ENCODE measurements at regions not wholly inside any gene's neighbourhood (a gene's known extent, or its start where the extent isn't known, plus 50 kb on each side); places are given as distances from the start of the nearest gene placed in this dataset.

DNA sequence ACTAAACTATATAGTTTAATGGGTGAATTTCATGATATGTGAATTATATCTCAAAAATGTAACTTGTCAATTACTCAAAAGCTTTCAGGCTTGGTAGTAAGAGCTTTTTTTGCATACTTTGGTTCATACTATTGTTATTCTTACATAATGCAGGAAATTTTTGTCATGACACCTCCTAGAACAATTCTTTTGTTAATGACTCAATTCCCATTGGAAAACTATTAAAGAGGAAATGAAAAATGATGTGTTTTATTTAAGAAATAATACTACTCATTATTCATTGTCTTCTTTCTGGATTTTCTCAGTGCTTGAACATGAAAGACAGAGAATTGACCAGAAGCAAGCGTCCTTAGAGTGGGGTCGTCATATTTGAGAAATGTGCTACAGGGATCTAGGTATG, 196.4 kb upstream of the KCNJ16 start:
- peaks cover 0 to 4% (median 2%) of the 10 kb centered on the region in 9 donors for H3K9me3 Mint-ChIP-seq
- peaks cover 0 to 3% (median 1%) of the 10 kb centered on the region in 5 donors for H3K27me3 Mint-ChIP-seq
- no peaks in the 10 kb centered on the region for H3K4me1 Mint-ChIP-seq
- ATAC-seq = no peak
- H3K4me3 Mint-ChIP-seq = no peak overlapping the region
- DNase-seq = no peak
- H3K36me3 Mint-ChIP-seq = no peaks in the 10 kb centered on the region
- H3K27ac Mint-ChIP-seq = no peak overlapping the region
- POLR2A ChIA-PET = no interaction called here

DNA sequence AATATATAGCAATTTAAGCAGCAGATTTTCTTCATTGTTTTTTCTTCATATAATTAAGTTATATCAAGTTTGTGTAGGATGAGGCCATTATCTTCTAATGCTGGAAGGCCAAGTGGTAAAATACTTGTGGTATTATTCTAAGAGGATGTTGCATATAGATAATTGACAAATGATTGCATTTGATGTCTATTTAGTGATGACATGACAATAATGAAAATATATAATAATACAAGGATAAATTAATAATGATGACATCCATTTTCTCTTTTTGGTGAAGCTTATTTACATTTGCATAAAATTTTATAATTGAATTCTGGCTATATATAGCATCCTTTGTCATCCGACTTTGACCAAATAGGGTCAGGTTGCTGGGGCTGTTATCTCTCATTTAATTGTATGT, 195.4 kb upstream of the KCNJ16 start:
- H3K36me3 Mint-ChIP-seq = no peaks in the 10 kb centered on the region
- H3K4me1 Mint-ChIP-seq = no peaks in the 10 kb centered on the region
- POLR2A ChIA-PET = no interaction called here
- no peak for DNase-seq
- H3K4me3 Mint-ChIP-seq = no peak overlapping the region
- peaks cover 0 to 4% (median 1%) of the 10 kb centered on the region in 9 donors for H3K9me3 Mint-ChIP-seq
- no peak for ATAC-seq
- H3K27me3 Mint-ChIP-seq = peaks cover 0 to 2% (median 1%) of the 10 kb centered on the region in 5 donors
- H3K27ac Mint-ChIP-seq = no peak overlapping the region

DNA sequence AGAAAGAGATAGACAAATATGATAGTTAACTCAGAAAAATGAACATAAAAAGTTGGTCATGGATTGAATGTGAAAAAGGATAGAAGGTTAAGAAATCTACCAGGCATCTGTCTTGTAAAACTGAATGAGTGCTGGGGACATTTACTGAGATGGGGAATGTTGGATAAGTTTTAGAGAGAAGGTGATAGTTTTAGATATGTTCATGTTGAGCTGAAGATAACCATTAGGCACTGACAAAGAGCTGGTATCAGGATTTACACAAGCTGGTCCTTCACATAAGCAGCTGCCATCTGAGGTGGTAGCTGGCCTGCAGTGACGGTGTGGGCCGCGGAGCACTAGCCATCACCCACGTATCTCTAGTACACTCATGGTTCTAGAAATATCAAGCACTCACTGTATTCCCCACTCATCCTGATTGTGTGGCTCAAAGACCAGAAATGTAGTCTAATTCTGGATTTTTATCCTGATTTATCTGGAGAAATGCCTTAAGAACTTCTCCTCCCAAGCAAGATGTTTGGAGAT, 194.4 kb upstream of the KCNJ16 start:
- Mint-ChIP-seq H3K9me3 (peaks cover 0 to 4% (median 0%) of the 10 kb centered on the region in 9 donors), H3K27ac (no peak overlapping the region), H3K4me3 (no peak overlapping the region), H3K36me3 (no peaks in the 10 kb centered on the region), H3K4me1 (no peaks in the 10 kb centered on the region), H3K27me3 (peaks cover 0 to 2% (median 0%) of the 10 kb centered on the region in 5 donors)
- DNase-seq (no peak), ATAC-seq (no peak)
- POLR2A ChIA-PET = no interaction called here

DNA sequence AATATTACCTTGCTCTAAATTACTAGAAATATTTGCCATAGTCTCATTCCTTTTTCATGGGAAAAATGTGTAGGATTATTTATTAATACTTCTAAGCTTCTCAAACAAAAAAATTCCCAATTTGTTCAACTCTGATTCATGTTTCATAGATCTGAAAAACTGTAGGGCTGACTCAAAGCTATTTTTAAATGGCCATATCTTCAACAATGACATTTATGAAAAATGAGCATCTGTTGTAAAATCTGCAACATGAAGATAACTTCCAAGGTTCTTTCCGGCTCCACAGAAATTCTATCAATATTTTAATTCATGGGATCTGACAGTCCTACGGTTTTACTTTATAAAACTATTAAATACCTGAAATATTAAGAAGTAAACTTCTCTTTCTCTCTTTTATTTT, 192.7 kb upstream of the KCNJ16 start:
- Mint-ChIP-seq H3K4me3 (no peak overlapping the region), H3K27me3 (peaks cover 0 to 3% (median 0%) of the 10 kb centered on the region in 5 donors), H3K36me3 (no peaks in the 10 kb centered on the region), H3K9me3 (peaks cover 0 to 2% (median 0%) of the 10 kb centered on the region in 9 donors), H3K27ac (no peak overlapping the region), H3K4me1 (no peaks in the 10 kb centered on the region)
- DNase-seq (no peak), ATAC-seq (no peak)
- POLR2A ChIA-PET = no interaction called here

DNA sequence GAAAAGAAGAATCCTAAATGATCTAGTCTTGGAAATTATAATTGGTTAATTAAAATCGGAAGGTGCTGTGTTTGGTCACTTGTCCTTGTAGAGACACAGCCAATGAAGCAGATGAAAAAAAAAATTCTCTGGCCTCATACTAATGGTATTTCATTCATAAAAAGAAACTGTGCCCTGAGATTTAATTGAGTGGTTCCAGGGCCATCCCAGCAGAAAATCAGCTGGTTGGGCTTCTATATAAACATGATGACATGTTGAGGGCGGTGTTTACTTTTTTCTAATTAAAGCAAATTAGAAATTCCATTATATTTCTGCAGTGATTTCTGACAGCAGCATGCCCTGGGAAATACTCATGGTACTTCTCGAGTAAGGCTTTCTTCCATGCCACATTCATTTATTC, 191.9 kb upstream of the KCNJ16 start:
- POLR2A ChIA-PET = no interaction called here
- Mint-ChIP-seq H3K27ac (no peak overlapping the region), H3K36me3 (no peaks in the 10 kb centered on the region), H3K4me3 (no peak overlapping the region), H3K9me3 (peaks cover 0 to 2% (median 0%) of the 10 kb centered on the region in 9 donors), H3K4me1 (no peaks in the 10 kb centered on the region), H3K27me3 (peaks cover 0 to 3% (median 0%) of the 10 kb centered on the region in 5 donors)
- no peak for ATAC-seq
- no peak for DNase-seq

DNA sequence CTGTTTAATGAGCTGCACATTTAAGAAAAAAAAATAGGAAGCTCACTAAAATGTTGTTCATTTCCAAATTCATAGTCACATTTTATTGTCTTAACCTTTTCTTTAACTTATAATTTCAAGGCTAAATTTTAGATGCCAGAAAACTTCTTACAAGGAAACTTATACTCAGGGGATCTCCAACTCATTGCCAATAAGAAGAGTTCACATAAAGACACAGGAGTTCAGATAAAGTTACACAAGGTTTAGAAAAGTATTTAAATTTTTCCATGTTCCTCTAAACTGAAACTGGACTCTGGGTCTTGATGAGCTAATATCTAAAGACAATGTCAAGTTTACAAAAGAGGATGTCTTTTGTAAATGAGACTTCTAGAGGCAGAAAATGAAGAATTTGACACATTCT, 190.7 kb upstream of the KCNJ16 start:
- POLR2A ChIA-PET = no interaction called here
- ATAC-seq = no peak
- H3K27me3 Mint-ChIP-seq = peaks cover 0 to 1% (median 0%) of the 10 kb centered on the region in 5 donors
- H3K4me1 Mint-ChIP-seq = no peaks in the 10 kb centered on the region
- no peak overlapping the region for H3K4me3 Mint-ChIP-seq
- H3K27ac Mint-ChIP-seq = no peak overlapping the region
- no peaks in the 10 kb centered on the region for H3K36me3 Mint-ChIP-seq
- H3K9me3 Mint-ChIP-seq = no peaks in the 10 kb centered on the region
- no peak for DNase-seq

DNA sequence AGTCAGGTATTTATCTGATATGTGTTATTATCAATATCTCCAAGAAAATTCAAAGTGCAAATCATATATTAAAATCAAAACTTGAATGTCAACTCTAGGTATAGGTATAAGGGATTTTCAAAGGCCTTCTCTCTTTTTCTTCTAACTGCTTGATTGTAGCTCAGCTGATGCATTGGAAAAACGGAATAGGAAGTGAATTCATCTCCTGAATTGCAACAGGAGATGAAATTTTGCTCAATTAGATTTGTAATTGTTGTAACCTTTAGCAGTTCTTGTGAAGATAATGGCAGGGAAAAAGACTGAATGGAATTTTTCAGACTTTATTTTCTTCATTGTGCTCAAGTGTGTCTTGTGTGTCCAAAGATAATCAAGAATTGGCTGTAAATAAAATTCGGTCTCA, 190.2 kb upstream of the KCNJ16 start:
- Mint-ChIP-seq H3K4me3 (no peak overlapping the region), H3K36me3 (no peaks in the 10 kb centered on the region), H3K4me1 (no peaks in the 10 kb centered on the region), H3K27me3 (peaks cover 0 to 3% (median 0%) of the 10 kb centered on the region in 5 donors), H3K9me3 (no peaks in the 10 kb centered on the region), H3K27ac (no peak overlapping the region)
- DNase-seq = no peak
- POLR2A ChIA-PET = no interaction called here
- ATAC-seq = no peak

DNA sequence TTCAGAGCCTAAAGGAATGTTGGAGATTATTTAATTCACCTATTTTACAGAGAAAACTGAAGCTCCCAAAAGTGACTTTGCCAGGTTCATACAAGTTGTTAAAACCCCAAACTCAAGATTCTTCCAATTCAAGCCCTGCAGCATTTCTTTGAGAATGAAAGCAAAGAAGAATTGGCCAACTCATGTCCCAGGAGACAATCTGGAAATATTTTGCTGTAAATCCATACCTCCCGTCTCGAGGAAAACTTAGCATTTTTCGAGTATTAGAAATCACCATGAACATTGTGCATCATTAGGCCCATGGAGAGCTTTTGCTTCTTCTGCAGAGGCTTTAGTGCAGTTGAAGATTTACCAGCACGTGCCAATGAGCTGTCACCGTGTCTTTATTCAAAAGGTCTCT, 176.4 kb upstream of the KCNJ16 start:
- Mint-ChIP-seq H3K4me1 (peaks cover 0 to 2% (median 0%) of the 10 kb centered on the region in 4 donors), H3K9me3 (peaks cover 0 to 4% (median 0%) of the 10 kb centered on the region in 9 donors), H3K4me3 (no peak overlapping the region), H3K27me3 (peaks cover 0 to 8% (median 0%) of the 10 kb centered on the region in 5 donors), H3K36me3 (no peaks in the 10 kb centered on the region), H3K27ac (no peak overlapping the region)
- POLR2A ChIA-PET = no interaction called here
- ATAC-seq = no peak
- no peak for DNase-seq

DNA sequence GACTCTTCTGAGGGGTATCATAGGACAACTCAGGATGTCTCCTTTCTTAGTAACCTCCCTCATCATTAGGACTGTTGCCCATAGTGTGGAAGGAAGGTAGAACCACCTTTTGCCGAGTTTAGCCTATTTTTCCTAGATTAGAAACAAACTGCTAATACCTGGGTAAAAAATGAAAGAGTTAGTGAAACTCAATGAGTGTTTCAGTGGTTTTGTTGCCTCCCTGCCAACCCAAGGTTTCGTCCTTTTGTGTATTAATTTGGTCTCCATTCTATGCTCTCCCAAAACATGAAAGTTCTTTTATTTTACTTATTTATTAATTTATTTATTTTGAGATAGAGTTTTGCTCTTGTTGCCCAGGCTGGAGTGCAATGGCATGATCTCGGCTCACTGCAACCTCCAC, 174.9 kb upstream of the KCNJ16 start:
- Mint-ChIP-seq H3K4me1 (peaks cover 0 to 4% (median 0%) of the 10 kb centered on the region in 4 donors), H3K4me3 (no peak overlapping the region), H3K27me3 (peaks cover 0 to 19% (median 0%) of the 10 kb centered on the region in 5 donors), H3K9me3 (peaks cover 0 to 9% (median 0%) of the 10 kb centered on the region in 9 donors), H3K27ac (no peak overlapping the region), H3K36me3 (peaks cover 0 to 3% (median 0%) of the 10 kb centered on the region in 3 donors)
- no peak for ATAC-seq
- DNase-seq = no peak
- POLR2A ChIA-PET = no interaction called here

DNA sequence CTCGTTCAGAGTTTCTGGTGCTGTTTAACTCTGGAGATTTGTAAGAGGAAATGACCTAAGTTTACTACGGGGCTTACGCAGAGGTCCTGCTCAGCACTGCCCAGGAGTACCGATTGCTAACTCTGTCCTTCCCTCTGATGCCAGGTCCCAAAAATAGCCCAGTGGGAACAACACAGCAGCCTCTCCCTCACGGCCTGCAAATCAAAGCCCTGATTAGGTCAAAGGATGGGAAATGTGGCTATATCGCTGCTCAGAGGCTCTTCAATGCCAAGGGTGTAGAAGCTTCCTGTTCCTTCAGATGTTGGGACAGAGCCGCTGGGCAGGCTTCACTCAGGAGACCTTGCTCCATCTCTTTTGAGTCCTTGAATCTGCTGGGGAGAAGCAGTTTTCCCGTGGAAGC, 174.2 kb upstream of the KCNJ16 start:
- Mint-ChIP-seq H3K27ac (no peak overlapping the region), H3K4me1 (peaks cover 0 to 2% (median 0%) of the 10 kb centered on the region in 4 donors), H3K27me3 (peaks cover 0 to 19% (median 0%) of the 10 kb centered on the region in 5 donors), H3K4me3 (no peak overlapping the region), H3K36me3 (peaks cover 0 to 3% (median 0%) of the 10 kb centered on the region in 3 donors), H3K9me3 (peaks cover 0 to 9% (median 0%) of the 10 kb centered on the region in 9 donors)
- no peak for ATAC-seq
- no peak for DNase-seq
- POLR2A ChIA-PET = no interaction called here

DNA sequence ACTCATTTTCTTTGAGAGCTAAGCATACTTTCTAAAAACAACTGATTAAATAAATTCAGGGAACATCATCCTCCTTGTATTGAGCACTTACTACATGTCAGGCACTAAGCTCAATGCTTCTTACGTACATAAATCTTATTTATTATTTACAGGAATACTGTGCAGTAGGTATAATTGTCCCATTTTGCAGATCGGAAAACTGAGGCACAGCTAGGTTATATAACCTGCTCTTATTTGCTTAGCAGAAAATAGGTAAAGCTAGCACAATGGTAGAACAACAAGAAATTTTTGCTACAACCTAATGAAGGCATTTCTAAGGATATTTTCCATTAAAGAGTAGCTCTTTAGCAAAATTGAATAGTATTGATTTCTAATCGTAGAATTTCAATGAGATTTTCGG, 168.7 kb upstream of the KCNJ16 start:
- H3K4me1 Mint-ChIP-seq = peaks cover 0 to 2% (median 0%) of the 10 kb centered on the region in 4 donors
- no peak overlapping the region for H3K4me3 Mint-ChIP-seq
- peaks cover 0 to 9% (median 0%) of the 10 kb centered on the region in 9 donors for H3K9me3 Mint-ChIP-seq
- no peak overlapping the region for H3K27ac Mint-ChIP-seq
- no peak for DNase-seq
- H3K27me3 Mint-ChIP-seq = peaks cover 0 to 19% (median 1%) of the 10 kb centered on the region in 5 donors
- POLR2A ChIA-PET = no interaction called here
- no peak for ATAC-seq
- H3K36me3 Mint-ChIP-seq = peaks cover 0 to 3% (median 0%) of the 10 kb centered on the region in 3 donors

DNA sequence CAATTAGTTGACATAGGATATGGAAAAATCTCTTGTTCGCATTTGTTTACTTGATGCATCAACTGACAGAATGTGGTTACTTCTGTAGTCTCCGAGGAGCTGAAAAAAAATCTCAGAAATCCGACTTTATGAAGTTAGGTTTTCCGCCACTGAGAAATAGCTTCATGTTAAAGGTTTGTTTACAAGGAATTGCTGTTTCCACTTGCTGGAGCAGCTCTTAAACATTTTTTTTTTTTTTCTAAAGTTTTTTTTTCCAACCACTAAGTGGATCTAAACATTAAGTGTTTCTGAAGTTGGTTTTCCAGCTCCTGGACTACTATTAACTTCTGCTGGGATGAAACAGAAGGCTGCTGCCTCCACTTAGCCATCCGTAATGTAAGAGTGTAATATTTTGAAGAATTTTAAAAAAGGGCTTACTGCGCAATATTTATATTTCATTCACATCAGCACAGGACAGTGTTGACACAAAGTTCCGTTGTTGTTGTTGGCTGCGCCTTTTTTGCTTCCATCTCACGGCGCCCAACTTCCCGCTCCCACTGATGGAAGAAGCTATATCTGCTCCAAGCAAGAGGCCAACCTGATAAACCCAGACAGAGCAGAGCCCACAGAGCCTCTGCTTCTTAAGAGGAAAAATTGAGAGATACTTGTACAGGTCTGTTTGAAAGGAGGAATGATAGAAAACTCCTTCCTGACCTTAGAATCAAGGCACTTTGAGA, 167.7 kb upstream of the KCNJ16 start:
- Mint-ChIP-seq H3K27ac (no peak overlapping the region), H3K4me3 (no peak overlapping the region), H3K9me3 (peaks cover 0 to 9% (median 0%) of the 10 kb centered on the region in 9 donors), H3K4me1 (peaks cover 0 to 2% (median 0%) of the 10 kb centered on the region in 4 donors), H3K36me3 (peaks cover 0 to 3% (median 0%) of the 10 kb centered on the region in 3 donors), H3K27me3 (peaks cover 0 to 19% (median 1%) of the 10 kb centered on the region in 5 donors)
- ATAC-seq (no peak), DNase-seq (no peak)
- POLR2A ChIA-PET = no interaction called here

DNA sequence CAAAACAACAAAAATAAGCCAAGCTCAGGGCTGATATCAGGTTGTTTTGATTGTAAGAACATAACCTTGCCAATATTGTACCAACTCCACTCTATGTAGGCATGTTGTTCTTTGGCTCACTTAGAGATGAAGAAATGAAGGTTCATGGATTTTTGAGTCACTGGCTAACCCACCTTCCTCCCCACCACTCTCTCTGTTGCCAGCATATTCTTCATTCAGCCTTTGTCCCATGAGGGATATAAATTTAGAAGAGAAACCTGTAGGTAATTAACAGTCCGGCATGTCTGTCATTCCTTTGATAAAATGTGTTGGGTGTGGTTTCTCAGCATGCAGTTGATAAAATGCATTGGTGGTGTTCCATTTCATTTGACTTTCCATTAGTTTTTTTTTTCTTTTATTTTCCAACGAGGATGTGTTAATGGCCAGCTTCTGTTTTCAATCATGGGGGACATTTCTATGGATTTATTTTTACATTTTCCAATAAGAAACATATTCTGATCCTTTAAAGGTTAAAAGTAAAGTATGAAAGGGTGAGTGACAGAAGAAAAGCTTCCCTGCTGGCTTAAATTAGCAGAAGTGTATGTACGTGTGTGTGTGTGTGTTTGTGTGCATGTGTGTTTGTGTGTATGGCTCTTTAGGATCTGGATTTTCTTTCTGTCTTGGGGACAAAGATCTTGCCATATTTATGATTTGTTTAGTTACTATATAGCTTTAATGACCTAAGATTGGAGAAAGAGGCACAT, 166.2 kb upstream of the KCNJ16 start:
- H3K4me1 Mint-ChIP-seq = peaks cover 0 to 2% (median 0%) of the 10 kb centered on the region in 4 donors
- H3K27me3 Mint-ChIP-seq = peaks cover 0 to 8% (median 1%) of the 10 kb centered on the region in 5 donors
- no peak overlapping the region for H3K4me3 Mint-ChIP-seq
- no peak for DNase-seq
- H3K27ac Mint-ChIP-seq = no peak overlapping the region
- POLR2A ChIA-PET = no interaction called here
- ATAC-seq = no peak
- peaks cover 0 to 9% (median 0%) of the 10 kb centered on the region in 9 donors for H3K9me3 Mint-ChIP-seq
- peaks cover 0 to 3% (median 0%) of the 10 kb centered on the region in 3 donors for H3K36me3 Mint-ChIP-seq
